ENCODE measurements at regions not wholly inside any gene's neighbourhood (a gene's known extent, or its start where the extent isn't known, plus 50 kb on each side); places are given as distances from the start of the nearest gene placed in this dataset.

DNA sequence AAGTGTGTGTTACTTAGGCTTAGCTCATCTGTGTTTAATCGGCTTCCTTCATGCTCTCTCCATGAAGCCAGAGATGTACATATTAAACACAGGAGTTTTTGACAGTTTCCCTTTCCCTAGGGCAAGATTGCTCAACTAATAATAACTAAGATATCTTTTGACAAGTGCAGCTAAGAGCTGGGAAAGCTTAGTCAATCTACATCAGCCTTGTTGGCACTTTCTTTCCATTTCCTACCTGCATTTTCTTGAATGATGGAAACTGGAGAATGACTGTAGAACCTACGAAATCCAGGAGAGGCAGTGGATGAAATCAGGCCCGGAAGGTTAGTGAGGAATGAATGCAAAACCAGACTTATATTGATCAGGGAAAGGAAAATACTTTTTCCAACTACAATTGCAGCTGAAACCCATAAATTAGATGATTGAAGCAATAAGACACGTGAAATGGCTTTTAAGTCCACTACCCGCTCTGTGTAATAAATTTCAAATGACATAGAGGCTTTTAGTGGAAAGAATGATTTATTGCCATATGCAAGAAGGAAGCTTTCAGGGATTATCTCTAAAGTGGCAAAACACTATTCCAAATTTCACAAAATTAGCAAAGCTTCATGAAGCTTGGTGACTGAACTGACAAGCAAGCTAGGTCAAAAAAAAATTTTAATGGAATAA is 237.2 kb upstream of the ID4 start:
- Histone ChIP-seq H3K9me3 (no peaks in the 10 kb centered on the region), H3K4me3 (ENCODE audit: low read depth in 2 of 2, low read length in 1 of 2) (no peak overlapping the region), H3K79me2 (ENCODE audit: insufficient read depth) (no peaks in the 10 kb centered on the region), H3K9me2 (no peaks in the 10 kb centered on the region), H2AFZ (ENCODE audit: low read depth) (no peak overlapping the region), H3K27me3 (ENCODE audit: insufficient read depth) (no peaks in the 10 kb centered on the region; the same call in 1 of the 2 replicates), H3K4me2 (no peak overlapping the region), H3F3A (replicated peaks; ENCODE audit: insufficient read depth) (no peaks in the 10 kb centered on the region), H3K36me3 (replicated peaks in 1 of 2; ENCODE audit: control insufficient read depth in 1 of 2, insufficient read depth in 2 of 2, low read length in 1 of 2) (no peaks in the 10 kb centered on the region), H3K27ac (ENCODE audit: low read depth in 2 of 2, low read length in 1 of 2) (no peak overlapping the region), H3K4me1 (ENCODE audit: control insufficient read depth in 1 of 2, insufficient read depth in 2 of 2, low read depth in 1 of 2, low read length in 1 of 2) (no peaks in the 10 kb centered on the region), H3K9ac (no peak overlapping the region), H4K20me1 (ENCODE audit: insufficient read depth) (no peaks in the 10 kb centered on the region)
- CTCF ChIA-PET = no interaction called here
- POLR2A ChIA-PET = no interaction called here
- no peak for DNase-seq
- TF ChIP-seq RFX5 (IDR thresholded peaks at IDR 0.05; ENCODE audit: low read length) (no peak), TAF1 (IDR thresholded peaks at IDR 0.05; ENCODE audit: borderline replicate concordance, low read depth, low read length) (no peak), GABPA (IDR thresholded peaks at IDR 0.05; ENCODE audit: low read depth) (no peak)
- TF ChIP-seq, protein P1, sequence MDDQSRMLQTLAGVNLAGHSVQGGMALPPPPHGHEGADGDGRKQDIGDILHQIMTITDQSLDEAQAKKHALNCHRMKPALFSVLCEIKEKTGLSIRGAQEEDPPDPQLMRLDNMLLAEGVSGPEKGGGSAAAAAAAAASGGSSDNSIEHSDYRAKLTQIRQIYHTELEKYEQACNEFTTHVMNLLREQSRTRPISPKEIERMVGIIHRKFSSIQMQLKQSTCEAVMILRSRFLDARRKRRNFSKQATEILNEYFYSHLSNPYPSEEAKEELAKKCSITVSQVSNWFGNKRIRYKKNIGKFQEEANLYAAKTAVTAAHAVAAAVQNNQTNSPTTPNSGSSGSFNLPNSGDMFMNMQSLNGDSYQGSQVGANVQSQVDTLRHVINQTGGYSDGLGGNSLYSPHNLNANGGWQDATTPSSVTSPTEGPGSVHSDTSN (IDR thresholded peaks at IDR 0.05) = peak; percentile 66
- TF ChIP-seq, protein P2, sequence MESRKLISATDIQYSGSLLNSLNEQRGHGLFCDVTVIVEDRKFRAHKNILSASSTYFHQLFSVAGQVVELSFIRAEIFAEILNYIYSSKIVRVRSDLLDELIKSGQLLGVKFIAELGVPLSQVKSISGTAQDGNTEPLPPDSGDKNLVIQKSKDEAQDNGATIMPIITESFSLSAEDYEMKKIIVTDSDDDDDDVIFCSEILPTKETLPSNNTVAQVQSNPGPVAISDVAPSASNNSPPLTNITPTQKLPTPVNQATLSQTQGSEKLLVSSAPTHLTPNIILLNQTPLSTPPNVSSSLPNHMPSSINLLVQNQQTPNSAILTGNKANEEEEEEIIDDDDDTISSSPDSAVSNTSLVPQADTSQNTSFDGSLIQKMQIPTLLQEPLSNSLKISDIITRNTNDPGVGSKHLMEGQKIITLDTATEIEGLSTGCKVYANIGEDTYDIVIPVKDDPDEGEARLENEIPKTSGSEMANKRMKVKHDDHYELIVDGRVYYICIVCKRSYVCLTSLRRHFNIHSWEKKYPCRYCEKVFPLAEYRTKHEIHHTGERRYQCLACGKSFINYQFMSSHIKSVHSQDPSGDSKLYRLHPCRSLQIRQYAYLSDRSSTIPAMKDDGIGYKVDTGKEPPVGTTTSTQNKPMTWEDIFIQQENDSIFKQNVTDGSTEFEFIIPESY (IDR thresholded peaks at IDR 0.05; ENCODE audit: borderline replicate concordance, low read depth) = no peak
- 9% methylated on average over 5 of the region's 5 CpGs for WGBS (ENCODE audit: low lambda C conversion rate)

DNA sequence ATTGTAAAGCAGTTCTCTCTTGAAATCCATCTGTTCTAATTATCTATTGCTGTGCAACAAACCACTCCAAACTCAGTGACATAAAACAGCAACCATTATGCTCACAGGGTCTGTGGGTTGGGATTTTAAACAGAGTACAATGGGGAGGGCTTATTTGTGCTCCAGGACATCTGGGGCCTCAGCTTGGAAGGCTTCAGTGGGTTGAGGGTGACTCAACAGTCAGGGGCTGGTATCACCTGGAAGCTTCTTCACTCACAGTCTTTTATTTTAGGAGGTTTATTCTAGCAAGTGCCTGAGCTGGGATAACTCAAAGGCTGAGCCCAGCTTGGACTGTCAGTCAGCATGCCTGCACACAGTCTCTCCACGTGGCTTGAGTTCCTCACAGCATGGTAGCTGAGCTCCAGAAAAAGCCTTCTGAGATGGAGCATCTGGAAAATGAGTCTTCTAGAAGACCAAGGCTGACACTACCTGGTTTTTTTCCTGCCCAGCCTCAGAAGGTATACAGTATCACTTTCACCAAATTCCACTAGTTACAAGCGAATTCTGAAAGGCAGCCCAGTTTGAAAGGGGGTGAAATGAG is 234.6 kb upstream of the ID4 start:
- Histone ChIP-seq H3K9me2 (no peaks in the 10 kb centered on the region), H3K4me1 (ENCODE audit: control insufficient read depth in 1 of 2, insufficient read depth in 2 of 2, low read depth in 1 of 2, low read length in 1 of 2) (no peaks in the 10 kb centered on the region), H4K20me1 (ENCODE audit: insufficient read depth) (no peaks in the 10 kb centered on the region), H3K4me2 (no peak overlapping the region), H3K27me3 (ENCODE audit: insufficient read depth) (no peaks in the 10 kb centered on the region; the same call in 1 of the 2 replicates), H2AFZ (ENCODE audit: low read depth) (no peak overlapping the region), H3K36me3 (replicated peaks in 1 of 2; ENCODE audit: control insufficient read depth in 1 of 2, insufficient read depth in 2 of 2, low read length in 1 of 2) (no peaks in the 10 kb centered on the region), H3K4me3 (ENCODE audit: low read depth in 2 of 2, low read length in 1 of 2) (no peak overlapping the region), H3K27ac (ENCODE audit: low read depth in 2 of 2, low read length in 1 of 2) (no peak overlapping the region), H3K9me3 (no peaks in the 10 kb centered on the region), H3F3A (replicated peaks; ENCODE audit: insufficient read depth) (no peaks in the 10 kb centered on the region), H3K9ac (no peak overlapping the region), H3K79me2 (ENCODE audit: insufficient read depth) (no peaks in the 10 kb centered on the region)
- POLR2A ChIA-PET = no interaction called here
- no peak for DNase-seq
- TF ChIP-seq CHD2 (IDR thresholded peaks at IDR 0.05; ENCODE audit: low read length, partially characterized antibody) (no peak), MEF2A (IDR thresholded peaks at IDR 0.05; ENCODE audit: borderline replicate concordance, low read depth) (no peak), POLR2AphosphoS5 (IDR thresholded peaks at IDR 0.05; ENCODE audit: low read depth, low read length) (no peak), FOSL2 (IDR thresholded peaks at IDR 0.05; ENCODE audit: borderline replicate concordance, low read depth) (no peak), RAD21 (IDR thresholded peaks at IDR 0.05; ENCODE audit: low read length) (no peak), TAF1 (IDR thresholded peaks at IDR 0.05; ENCODE audit: borderline replicate concordance, low read depth, low read length) (no peak), EP300 (IDR thresholded peaks at IDR 0.05; ENCODE audit: borderline replicate concordance in 1 of 2, low read depth in 1 of 2, low read length in 1 of 2) (no peak)
- TF ChIP-seq, protein P2 (IDR thresholded peaks at IDR 0.05; ENCODE audit: borderline replicate concordance, low read depth) = no peak
- TF ChIP-seq, protein P3, sequence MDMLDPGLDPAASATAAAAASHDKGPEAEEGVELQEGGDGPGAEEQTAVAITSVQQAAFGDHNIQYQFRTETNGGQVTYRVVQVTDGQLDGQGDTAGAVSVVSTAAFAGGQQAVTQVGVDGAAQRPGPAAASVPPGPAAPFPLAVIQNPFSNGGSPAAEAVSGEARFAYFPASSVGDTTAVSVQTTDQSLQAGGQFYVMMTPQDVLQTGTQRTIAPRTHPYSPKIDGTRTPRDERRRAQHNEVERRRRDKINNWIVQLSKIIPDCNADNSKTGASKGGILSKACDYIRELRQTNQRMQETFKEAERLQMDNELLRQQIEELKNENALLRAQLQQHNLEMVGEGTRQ (IDR thresholded peaks at IDR 0.05; ENCODE audit: borderline replicate concordance, low read depth, low read length) = no peak
- TF ChIP-seq, protein P4, sequence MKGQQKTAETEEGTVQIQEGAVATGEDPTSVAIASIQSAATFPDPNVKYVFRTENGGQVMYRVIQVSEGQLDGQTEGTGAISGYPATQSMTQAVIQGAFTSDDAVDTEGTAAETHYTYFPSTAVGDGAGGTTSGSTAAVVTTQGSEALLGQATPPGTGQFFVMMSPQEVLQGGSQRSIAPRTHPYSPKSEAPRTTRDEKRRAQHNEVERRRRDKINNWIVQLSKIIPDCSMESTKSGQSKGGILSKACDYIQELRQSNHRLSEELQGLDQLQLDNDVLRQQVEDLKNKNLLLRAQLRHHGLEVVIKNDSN (IDR thresholded peaks at IDR 0.05; ENCODE audit: borderline replicate concordance, low read depth) = no peak
- CTCF ChIA-PET = no interaction called here
- 0% methylated on average over 1 of the region's 2 CpGs for WGBS (ENCODE audit: low lambda C conversion rate)
